HepG2 (cell line): ENCODE measurements at regions not wholly inside any gene's neighbourhood (a gene's known extent, or its start where the extent isn't known, plus 50 kb on each side); places are given as distances from the start of the nearest gene placed in this dataset.

Source experiments
- ATAC-seq: fragments of 200-7000 bp; cut with Tn5 transposase; 3 replicates; pipeline ENCODE4 v1.9.1; 2020; ENCODE audit warnings: mild to moderate bottlenecking, moderate library complexity
- BruUV-seq: library from RNA; stranded (reverse); fragments of 400-500 nt; replicated peaks from 2 replicates; lab custom pipeline; 2021; lab: Mats Ljungman, UMichigan
- CTCF ChIA-PET: fragments of 300-600 bp; formaldehyde crosslinking; extraction: SDS; loops from one replicate; lab custom pipeline; 2021; ENCODE audit warnings: low total read pairs, inconsistent platforms, low intra/inter-chr PET ratio; lab: Yijun Ruan, JAX
- POLR2A ChIA-PET: fragments of 350-600 bp; sonication (Branson Sonifier 250); formaldehyde crosslinking; loops from one replicate; lab custom pipeline; 2020; ENCODE audit warnings: antibody characterized with exemption, inconsistent platforms; lab: Yijun Ruan, JAX
- DNase-seq: peaks from one replicate; pipeline ENCODE4 v3.0.0-alpha.2; 2015; ENCODE audit warnings: low spot score
- FAIRE-seq: peaks from 3 replicates; lab custom pipeline; 2011; peaks lifted over from hg19 to GRCh38; lab: Jason Lieb, UNC
- H2AFZ ChIP-seq: one replicate; pipeline ENCODE4 v1.6.1; 2011; ENCODE audit warnings: low read length, inconsistent platforms
- H3K27ac ChIP-seq: fragments of 300-600 bp; 3 replicates; pipeline ENCODE4 v1.8.0; 2011; ENCODE audit warnings: mixed run types, mild to moderate bottlenecking, mixed read lengths, low read length, inconsistent platforms; ENCODE audit not compliant: insufficient read depth; ENCODE audit errors: extremely low read length
- H3K27me3 ChIP-seq, 2 experiments: fragments of 200-600 bp in 1 of 2; 2 replicates in 1 of 2; 3 replicates in 1 of 2; pipeline versions ENCODE4 v1.6.0 to v1.8.0; 2011; ENCODE audit warnings: low read length in 2 of 2, mild to moderate bottlenecking in 2 of 2, moderate library complexity in 2 of 2, inconsistent platforms in 1 of 2; ENCODE audit not compliant: insufficient read depth in 2 of 2, control insufficient read depth in 1 of 2
- H3K36me3 ChIP-seq, 2 experiments: fragments of 200-600 bp in 1 of 2; replicated peaks in 1 of 2; 2 replicates in 1 of 2; 3 replicates in 1 of 2; pipeline versions ENCODE4 v1.5.1 to v1.8.0; 2011; ENCODE audit warnings: low read length in 2 of 2, inconsistent platforms in 1 of 2; ENCODE audit not compliant: insufficient read depth in 2 of 2, control insufficient read depth in 1 of 2
- H3K4me1 ChIP-seq: 2 replicates; pipeline ENCODE4 v1.5.1; 2012; ENCODE audit warnings: low read length, inconsistent platforms; ENCODE audit not compliant: insufficient read depth
- H3K4me2 ChIP-seq: 2 replicates; pipeline ENCODE4 v1.6.0; 2011; ENCODE audit warnings: low read depth, low read length, inconsistent platforms
- H3K4me3 ChIP-seq, 3 experiments: fragments of 200-600 bp in 1 of 3; sonication (generic), shearing (Covaris generic) in 1 of 3; replicated peaks in 1 of 3; 2 replicates each; pipeline ENCODE4 v1.5.1; 2011 to 2016; ENCODE audit warnings: low read length in 3 of 3, inconsistent platforms in 2 of 3, low read depth in 2 of 3, mild to moderate bottlenecking in 2 of 3, control low read depth in 1 of 3, mixed read lengths in 1 of 3; ENCODE audit not compliant: insufficient read depth in 1 of 3
- H3K79me2 ChIP-seq: one replicate; pipeline ENCODE4 v1.6.1; 2011; ENCODE audit warnings: low read length, inconsistent platforms; ENCODE audit not compliant: insufficient read depth
- H3K9ac ChIP-seq: 2 replicates; pipeline ENCODE4 v1.6.0; 2011; ENCODE audit warnings: mild to moderate bottlenecking, low read depth, low read length, inconsistent platforms; ENCODE audit not compliant: insufficient read depth
- H3K9me3 ChIP-seq: 2 replicates; pipeline ENCODE4 v1.5.1; 2012; ENCODE audit warnings: mild to moderate bottlenecking, low read length
- H4K20me1 ChIP-seq: 2 replicates; pipeline ENCODE4 v1.6.0; 2011; ENCODE audit warnings: inconsistent platforms, mild to moderate bottlenecking, low read length, moderate library complexity; ENCODE audit not compliant: insufficient read depth
- CBX1 ChIP-seq: IDR thresholded peaks from one replicate; pipeline ENCODE4 v1.6.1; 2016; ENCODE audit warnings: antibody characterized with exemption, low read depth
- KDM2A ChIP-seq: sonication (generic); formaldehyde crosslinking; IDR thresholded peaks from 2 replicates; pipeline ENCODE4 v1.4.0; 2020; ENCODE audit warnings: low read depth, missing genetic modification reagents, borderline replicate concordance
- SMAD1 ChIP-seq: sonication (generic); formaldehyde crosslinking; IDR thresholded peaks from 2 replicates; pipeline ENCODE4 v1.4.0; 2020; ENCODE audit warnings: missing genetic modification reagents, low read depth, mild to moderate bottlenecking, borderline replicate concordance
- TIGD3 ChIP-seq: sonication (generic); formaldehyde crosslinking; IDR thresholded peaks from 2 replicates; pipeline ENCODE4 v1.5.1; 2020; ENCODE audit warnings: mild to moderate bottlenecking, missing genetic modification reagents, borderline replicate concordance
- ZC3H4 ChIP-seq: sonication (generic); formaldehyde crosslinking; IDR thresholded peaks from 2 replicates; pipeline ENCODE4 v1.4.0; 2020; ENCODE audit warnings: missing genetic modification reagents, borderline replicate concordance
- ZNF564 ChIP-seq: sonication (generic); formaldehyde crosslinking; IDR thresholded peaks from 2 replicates; pipeline ENCODE4 v1.8.1; 2023; ENCODE audit warnings: mild to moderate bottlenecking, missing genetic modification reagents
- ZNF770 ChIP-seq: sonication (generic); formaldehyde crosslinking; IDR thresholded peaks from 2 replicates; pipeline ENCODE4 v1.5.0; 2020; ENCODE audit warnings: mild to moderate bottlenecking, missing genetic modification reagents
- ZNF850 ChIP-seq: sonication (generic); formaldehyde crosslinking; conservative IDR thresholded peaks from 2 replicates; pipeline ENCODE4 v1.9.0; 2021; ENCODE audit warnings: mild to moderate bottlenecking, missing genetic modification reagents
- WGBS: methylation state at CpG from one replicate; pipeline ENCODE4 v1.1.6; 2017; ENCODE audit warnings: low lambda C conversion rate; 5-methylcytosine and 5-hydroxymethylcytosine counted together
- in situ Hi-C: cut with HindIII; loops from 2 replicates; pipeline ENCODE4 v1.10.0; 2017; ENCODE audit warnings: low pct_unique_long_range_greater_than_20kb; ENCODE audit not compliant: extremely low pct_ligation_motif_present
- intact Hi-C: fragments of 100-400 bp; cut with micrococcal nuclease; formaldehyde crosslinking; loops from one replicate; pipeline ENCODE4 v1.10.0; 2022; ENCODE audit not compliant: unreplicated experiment

GRCh38 chr4:175330236-175330635 lies 412.1 kb downstream of the ADAM29 start:
- no peak for FAIRE-seq
- no peaks in the 10 kb centered on the region for H4K20me1 ChIP-seq
- no peak overlapping the region for H3K4me3 ChIP-seq
- ChIA-PET POLR2A (no interaction called here), CTCF (no interaction called here)
- intact Hi-C loops (no loop called here), in situ Hi-C loops (no loop called here)
- H3K27ac ChIP-seq = no peak overlapping the region
- TF ChIP-seq SMAD1 (CRISPR knock-in tag) = no peak
- TF ChIP-seq ZNF850 (CRISPR knock-in tag) = no peak
- TF ChIP-seq CBX1 = no peak
- TF ChIP-seq ZC3H4 (CRISPR knock-in tag) = no peak
- TF ChIP-seq ZNF564 (CRISPR knock-in tag) = no peak
- TF ChIP-seq KDM2A (CRISPR knock-in tag) = no peak
- no peak for TF ChIP-seq TIGD3 (CRISPR knock-in tag)
- TF ChIP-seq ZNF770 (CRISPR knock-in tag) = no peak
- H3K79me2 ChIP-seq = no peaks in the 10 kb centered on the region
- no peak overlapping the region for H2AFZ ChIP-seq
- DNase-seq = no peak
- H3K9me3 ChIP-seq = peaks cover 68% of the 10 kb centered on the region
- no peaks in the 10 kb centered on the region for H3K4me1 ChIP-seq
- no peaks in the 10 kb centered on the region for H3K36me3 ChIP-seq
- no peaks in the 10 kb centered on the region for H3K27me3 ChIP-seq
- no peak overlapping the region for H3K9ac ChIP-seq
- WGBS = 91% methylated on average over 2 of the region's 2 CpGs
- no peak for ATAC-seq
- no peak overlapping the region for H3K4me2 ChIP-seq
- no TSS peak for BruUV-seq
